Esophagus muscularis mucosa (tissue), 4 donors: ENCODE measurements at regions not wholly inside any gene's neighbourhood (a gene's known extent, or its start where the extent isn't known, plus 50 kb on each side); places are given as distances from the start of the nearest gene placed in this dataset.

ENCODE experiments used
- DNase-seq: peaks from one replicate; pipeline ENCODE4 v3.0.0-alpha.2; 2017; ENCODE audit errors: extremely low spot score
- H3K27ac ChIP-seq, 4 donors: fragments of 200-600 bp; sonication (generic); replicated peaks in 1 of 4; 1 replicate in 3 of 4; 2 replicates in 1 of 4; pipeline ENCODE4 v1.5.1; 2016 to 2019; ENCODE audit warnings: mild to moderate bottlenecking in 1 of 4
- H3K27me3 ChIP-seq, 4 donors: fragments of 200-600 bp; sonication (generic); one replicate each; pipeline versions ENCODE4 v1.5.1 to v1.6.0; 2016 to 2019
- H3K36me3 ChIP-seq, 4 donors: fragments of 200-600 bp; sonication (generic); one replicate each; pipeline ENCODE4 v1.5.1; 2016 to 2019
- H3K4me1 ChIP-seq, 4 donors: fragments of 200-600 bp; sonication (generic); one replicate each; pipeline ENCODE4 v1.5.1; 2016 to 2019
- H3K4me3 ChIP-seq, 4 donors: fragments of 200-600 bp; sonication (generic); 1 replicate in 2 of 4; 2 replicates in 2 of 4; pipeline ENCODE4 v1.5.1; 2016 to 2019; ENCODE audit warnings: mild to moderate bottlenecking in 4 of 4, moderate library complexity in 1 of 4
- H3K9me3 ChIP-seq, 4 donors: fragments of 200-600 bp; sonication (generic); 1 replicate in 3 of 4; 2 replicates in 1 of 4; pipeline ENCODE4 v1.5.1; 2016 to 2019
- EP300 ChIP-seq: sonication (generic); formaldehyde crosslinking; IDR thresholded peaks from one replicate; pipeline ENCODE4 v1.6.1; 2017; ENCODE audit warnings: antibody characterized with exemption
- POLR2A ChIP-seq: fragments of 450-650 bp; IDR thresholded peaks from one replicate; pipeline ENCODE4 v1.6.1; 2017; ENCODE audit warnings: antibody characterized with exemption, moderate library complexity, mild to moderate bottlenecking, low read depth
- POLR2AphosphoS5 ChIP-seq, 2 donors: sonication (generic); formaldehyde crosslinking; IDR thresholded peaks; one replicate each; pipeline ENCODE4 v1.6.1; 2017; ENCODE audit warnings: antibody characterized with exemption in 2 of 2
- WGBS: methylation state at CpG from one replicate; pipeline ENCODE4 v1.1.5; 2018; 5-methylcytosine and 5-hydroxymethylcytosine counted together
- intact Hi-C: fragments of 100-400 bp; cut with DNase I; formaldehyde crosslinking; loops from one replicate; pipeline ENCODE4 v1.15.1; 2023
- TF ChIP-seq, protein P1 (sequence below), 3 experiments: fragments of 200-600 bp in 2 of 3; fragments of 450-650 bp in 1 of 3; sonication (generic) in 2 of 3; IDR thresholded peaks; one replicate each; pipeline ENCODE4 v1.5.1; 2017 to 2019; ENCODE audit warnings: antibody characterized with exemption in 3 of 3, mild to moderate bottlenecking in 2 of 3, moderate library complexity in 1 of 3

DNA sequence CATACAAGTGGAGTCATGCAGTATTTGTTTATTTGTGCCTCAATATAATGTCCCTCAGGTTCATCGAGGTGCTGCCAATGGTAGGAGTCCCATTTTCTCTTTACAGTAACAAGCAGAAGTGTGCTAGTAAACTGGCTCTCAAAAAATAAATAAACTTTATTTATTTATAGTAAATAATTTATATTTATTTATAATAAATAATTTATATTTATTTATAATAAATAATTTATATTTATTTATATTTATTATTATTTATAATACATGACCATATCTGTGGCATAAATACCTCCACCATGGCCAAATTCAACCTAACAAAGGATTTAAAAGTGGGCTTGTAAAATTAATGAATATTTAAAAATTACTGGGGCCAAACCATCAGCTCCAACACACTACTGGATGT lies 464.9 kb upstream of the NWD2 start:
- intact Hi-C loops: no loop called here
- no peaks in the 10 kb centered on the region for H3K4me1 ChIP-seq
- H3K36me3 ChIP-seq: no peaks in the 10 kb centered on the region
- TF ChIP-seq, protein P1, sequence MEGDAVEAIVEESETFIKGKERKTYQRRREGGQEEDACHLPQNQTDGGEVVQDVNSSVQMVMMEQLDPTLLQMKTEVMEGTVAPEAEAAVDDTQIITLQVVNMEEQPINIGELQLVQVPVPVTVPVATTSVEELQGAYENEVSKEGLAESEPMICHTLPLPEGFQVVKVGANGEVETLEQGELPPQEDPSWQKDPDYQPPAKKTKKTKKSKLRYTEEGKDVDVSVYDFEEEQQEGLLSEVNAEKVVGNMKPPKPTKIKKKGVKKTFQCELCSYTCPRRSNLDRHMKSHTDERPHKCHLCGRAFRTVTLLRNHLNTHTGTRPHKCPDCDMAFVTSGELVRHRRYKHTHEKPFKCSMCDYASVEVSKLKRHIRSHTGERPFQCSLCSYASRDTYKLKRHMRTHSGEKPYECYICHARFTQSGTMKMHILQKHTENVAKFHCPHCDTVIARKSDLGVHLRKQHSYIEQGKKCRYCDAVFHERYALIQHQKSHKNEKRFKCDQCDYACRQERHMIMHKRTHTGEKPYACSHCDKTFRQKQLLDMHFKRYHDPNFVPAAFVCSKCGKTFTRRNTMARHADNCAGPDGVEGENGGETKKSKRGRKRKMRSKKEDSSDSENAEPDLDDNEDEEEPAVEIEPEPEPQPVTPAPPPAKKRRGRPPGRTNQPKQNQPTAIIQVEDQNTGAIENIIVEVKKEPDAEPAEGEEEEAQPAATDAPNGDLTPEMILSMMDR (IDR thresholded peaks at IDR 0.05): no peak
- TF ChIP-seq POLR2A (no peak), POLR2AphosphoS5 (IDR thresholded peaks at IDR 0.05) (no peak), EP300 (no peak)
- no peak overlapping the region for H3K4me3 ChIP-seq
- no peaks in the 10 kb centered on the region for H3K27me3 ChIP-seq
- no peak for DNase-seq
- H3K9me3 ChIP-seq: no peaks in the 10 kb centered on the region
- no peak overlapping the region for H3K27ac ChIP-seq
- WGBS: 76% methylated on average over 1 of the region's 1 CpG

DNA sequence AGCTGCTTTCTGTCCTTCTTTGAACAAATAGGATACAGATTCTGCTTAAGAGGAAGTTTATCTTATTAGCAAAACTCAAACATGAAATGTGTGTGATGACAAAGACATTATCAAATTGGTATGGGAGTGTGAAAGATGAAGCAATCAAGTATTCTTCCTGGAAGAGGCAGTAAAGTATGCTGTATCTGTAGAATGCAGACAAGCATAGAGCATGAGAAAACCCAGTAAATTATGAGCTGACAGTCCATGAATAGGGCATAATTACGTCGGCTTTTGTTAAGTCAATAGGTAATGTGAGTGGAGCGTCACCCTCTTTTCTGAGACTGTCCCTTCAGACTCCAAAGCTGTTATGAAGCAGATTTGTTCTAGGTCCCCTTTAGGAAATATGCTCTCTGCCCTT lies 458.6 kb upstream of the NWD2 start:
- DNase-seq: no peak
- no peaks in the 10 kb centered on the region for H3K9me3 ChIP-seq
- TF ChIP-seq EP300: no peak
- intact Hi-C loops: no loop called here
- no peaks in the 10 kb centered on the region for H3K27me3 ChIP-seq
- no peak overlapping the region for H3K4me3 ChIP-seq
- H3K4me1 ChIP-seq: no peaks in the 10 kb centered on the region
- WGBS: 57% methylated on average over 3 of the region's 3 CpGs
- no peak overlapping the region for H3K27ac ChIP-seq
- no peaks in the 10 kb centered on the region for H3K36me3 ChIP-seq

DNA sequence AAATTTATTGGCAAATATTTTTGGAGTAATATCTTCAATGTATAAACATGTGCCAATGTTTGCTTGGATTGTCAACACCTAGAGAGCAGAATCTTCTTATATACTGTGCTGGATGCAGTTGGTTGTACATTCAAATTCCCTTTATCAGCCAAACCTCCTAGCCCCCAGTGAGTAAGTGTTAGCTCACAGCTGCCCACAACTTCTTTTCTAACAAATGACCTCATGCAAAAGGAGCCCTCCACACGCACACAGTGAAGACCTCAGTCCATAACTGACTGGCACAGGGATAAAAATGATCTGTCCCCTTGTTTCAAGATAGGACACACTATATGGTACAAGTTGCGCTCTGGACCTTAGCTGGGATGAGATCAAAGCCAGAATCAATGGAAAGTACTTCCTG lies 458.0 kb upstream of the NWD2 start:
- H3K9me3 ChIP-seq: no peaks in the 10 kb centered on the region
- TF ChIP-seq POLR2A: no peak
- TF ChIP-seq, protein P1 (IDR thresholded peaks at IDR 0.05): no peak
- TF ChIP-seq POLR2AphosphoS5 (IDR thresholded peaks at IDR 0.05): no peak
- no peak for TF ChIP-seq EP300
- WGBS: 96% methylated on average over 2 of the region's 2 CpGs

DNA sequence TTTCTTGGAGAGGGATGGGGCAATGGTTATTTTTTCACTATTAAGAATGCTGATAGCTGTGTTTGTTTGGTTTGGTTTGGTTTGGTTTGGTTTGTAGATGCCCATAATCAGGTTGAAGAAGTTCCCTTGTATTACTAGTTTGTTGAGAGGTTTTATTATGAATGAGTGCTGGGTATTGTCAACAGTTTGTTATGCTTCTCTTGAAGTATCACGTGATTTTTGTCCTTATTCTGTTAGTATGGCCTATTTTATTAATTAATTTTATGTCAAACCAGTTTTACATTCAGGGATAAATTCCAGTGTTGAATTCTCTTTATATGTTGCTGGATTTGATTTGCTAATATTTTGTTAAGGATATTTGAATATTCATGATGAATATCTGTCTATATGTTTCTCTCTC lies 449.8 kb upstream of the NWD2 start:
- no peak for DNase-seq
- 70% methylated on average over 1 of the region's 1 CpG for WGBS
- H3K27me3 ChIP-seq: no peaks in the 10 kb centered on the region
- no peak overlapping the region for H3K27ac ChIP-seq
- TF ChIP-seq EP300: no peak
- TF ChIP-seq, protein P1 (IDR thresholded peaks at IDR 0.05): no peak
- no peak for TF ChIP-seq POLR2AphosphoS5 (IDR thresholded peaks at IDR 0.05)
- no peak for TF ChIP-seq POLR2A
- H3K4me3 ChIP-seq: no peak overlapping the region
- no peaks in the 10 kb centered on the region for H3K36me3 ChIP-seq
- peaks cover 0 to 5% (median 0%) of the 10 kb centered on the region in 4 donors for H3K9me3 ChIP-seq
- intact Hi-C loops: no loop called here
- no peaks in the 10 kb centered on the region for H3K4me1 ChIP-seq

More for the DNA sequence above, 458.0 kb upstream of the NWD2 start:
- DNase-seq: no peak
- intact Hi-C loops: no loop called here
- no peaks in the 10 kb centered on the region for H3K36me3 ChIP-seq
- no peak overlapping the region for H3K27ac ChIP-seq
- no peaks in the 10 kb centered on the region for H3K27me3 ChIP-seq
- no peaks in the 10 kb centered on the region for H3K4me1 ChIP-seq
- H3K4me3 ChIP-seq: no peak overlapping the region

DNA sequence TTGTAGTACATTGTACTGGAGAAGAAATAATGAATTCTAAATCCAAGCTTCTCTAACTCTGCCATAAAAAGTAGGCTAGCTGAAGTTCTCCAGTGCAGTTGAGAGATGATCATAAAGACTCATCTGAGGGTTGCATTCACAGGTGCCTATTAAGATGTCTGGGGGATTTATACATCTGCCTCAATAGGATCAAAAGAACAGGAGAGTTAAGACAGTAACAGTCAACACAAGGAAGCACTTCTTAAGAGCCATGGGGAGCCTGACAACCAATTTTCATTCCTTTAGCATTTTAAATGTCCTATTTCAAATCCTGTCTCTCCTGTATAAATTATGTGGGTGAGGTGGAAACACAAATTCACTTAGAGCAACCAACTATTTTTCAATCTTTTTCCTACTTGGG lies 432.4 kb upstream of the NWD2 start:
- no peak for TF ChIP-seq POLR2AphosphoS5 (IDR thresholded peaks at IDR 0.05)
- TF ChIP-seq EP300: no peak
- TF ChIP-seq, protein P1 (IDR thresholded peaks at IDR 0.05): no peak
- no peak for TF ChIP-seq POLR2A
- H3K27ac ChIP-seq: no peak overlapping the region
- H3K36me3 ChIP-seq: no peaks in the 10 kb centered on the region
- H3K4me1 ChIP-seq: no peaks in the 10 kb centered on the region
- no peaks in the 10 kb centered on the region for H3K27me3 ChIP-seq
- intact Hi-C loops: no loop called here
- no peak for DNase-seq
- H3K9me3 ChIP-seq: no peaks in the 10 kb centered on the region
- H3K4me3 ChIP-seq: no peak overlapping the region
